ENCODE measurements at regions not wholly inside any gene's neighbourhood (a gene's known extent, or its start where the extent isn't known, plus 50 kb on each side); places are given as distances from the start of the nearest gene placed in this dataset.

- ChIA-PET POLR2A (no interaction called here), CTCF (no interaction called here)
- DNase-seq (ENCODE audit: low read depth, low spot score), result no peak
- H3K4me3 ChIP-seq (ENCODE audit: low read depth, low read length), result no peak overlapping the region
- peaks cover 57% of the 10 kb centered on the region for H3K9me3 ChIP-seq (ENCODE audit: control insufficient read depth, insufficient read depth, low read length)
- no peaks in the 10 kb centered on the region for H3K27me3 ChIP-seq (ENCODE audit: control insufficient read depth, insufficient read depth, low read length)
- H3K27ac ChIP-seq (ENCODE audit: low read depth, low read length), result no peak overlapping the region
- no peak for TF ChIP-seq CTCF (IDR thresholded peaks at IDR 0.05; ENCODE audit: low read depth, low read length)
Measured at GRCh38 chr11:70490208-70490607, 91.9 kb downstream of the CTTN start.

DNA sequence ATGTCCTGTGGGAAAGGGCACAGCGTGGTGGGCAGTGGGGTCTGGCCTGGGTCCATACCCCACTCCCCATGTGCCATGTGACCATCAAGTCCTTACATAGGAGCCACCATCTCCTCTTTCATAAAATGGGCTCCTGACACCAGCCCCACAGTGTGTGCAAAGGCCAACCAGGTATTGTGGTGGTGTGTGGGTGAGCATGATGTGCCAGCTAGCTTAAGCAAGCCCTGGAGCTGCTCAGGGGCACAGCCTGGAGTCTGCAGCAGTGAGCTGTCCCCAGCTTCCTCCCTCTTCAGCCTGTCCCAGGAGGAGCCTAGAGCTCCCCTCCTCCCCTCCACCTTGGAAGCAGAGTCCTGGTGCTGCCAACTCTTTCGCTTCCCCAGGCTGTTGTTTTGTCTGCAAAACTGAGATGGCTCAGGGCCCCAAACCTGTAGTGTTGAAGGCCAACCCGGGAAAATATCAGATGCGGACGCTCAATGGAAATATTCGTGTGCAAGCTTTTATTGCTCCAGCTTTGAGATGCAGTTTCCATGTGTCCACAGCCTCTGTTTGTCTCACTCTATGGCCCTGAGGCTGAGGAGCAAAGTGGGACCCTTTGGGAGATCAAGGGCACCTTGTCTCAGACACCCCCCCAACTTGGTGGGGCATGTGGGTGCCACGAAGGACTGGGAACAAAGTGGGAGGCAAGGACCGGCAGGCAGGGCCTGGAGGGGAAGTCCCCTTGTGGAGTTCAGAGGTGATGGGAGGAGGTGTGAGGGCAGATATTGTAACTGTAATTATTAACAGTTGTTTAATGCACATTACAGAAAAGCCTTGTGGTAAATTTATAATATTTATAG lies 92.6 kb downstream of the CTTN start:
- CTCF ChIA-PET, result no interaction called here
- H3K27ac ChIP-seq (ENCODE audit: low read depth, low read length), result no peak overlapping the region
- DNase-seq (ENCODE audit: low read depth, low spot score), result no peak
- no peak for TF ChIP-seq CTCF (IDR thresholded peaks at IDR 0.05; ENCODE audit: low read depth, low read length)
- peaks cover 5% of the 10 kb centered on the region for H3K27me3 ChIP-seq (ENCODE audit: control insufficient read depth, insufficient read depth, low read length)
- POLR2A ChIA-PET, result no interaction called here
- no peak overlapping the region for H3K4me3 ChIP-seq (ENCODE audit: low read depth, low read length)
- peaks cover 52% of the 10 kb centered on the region for H3K9me3 ChIP-seq (ENCODE audit: control insufficient read depth, insufficient read depth, low read length)

DNA sequence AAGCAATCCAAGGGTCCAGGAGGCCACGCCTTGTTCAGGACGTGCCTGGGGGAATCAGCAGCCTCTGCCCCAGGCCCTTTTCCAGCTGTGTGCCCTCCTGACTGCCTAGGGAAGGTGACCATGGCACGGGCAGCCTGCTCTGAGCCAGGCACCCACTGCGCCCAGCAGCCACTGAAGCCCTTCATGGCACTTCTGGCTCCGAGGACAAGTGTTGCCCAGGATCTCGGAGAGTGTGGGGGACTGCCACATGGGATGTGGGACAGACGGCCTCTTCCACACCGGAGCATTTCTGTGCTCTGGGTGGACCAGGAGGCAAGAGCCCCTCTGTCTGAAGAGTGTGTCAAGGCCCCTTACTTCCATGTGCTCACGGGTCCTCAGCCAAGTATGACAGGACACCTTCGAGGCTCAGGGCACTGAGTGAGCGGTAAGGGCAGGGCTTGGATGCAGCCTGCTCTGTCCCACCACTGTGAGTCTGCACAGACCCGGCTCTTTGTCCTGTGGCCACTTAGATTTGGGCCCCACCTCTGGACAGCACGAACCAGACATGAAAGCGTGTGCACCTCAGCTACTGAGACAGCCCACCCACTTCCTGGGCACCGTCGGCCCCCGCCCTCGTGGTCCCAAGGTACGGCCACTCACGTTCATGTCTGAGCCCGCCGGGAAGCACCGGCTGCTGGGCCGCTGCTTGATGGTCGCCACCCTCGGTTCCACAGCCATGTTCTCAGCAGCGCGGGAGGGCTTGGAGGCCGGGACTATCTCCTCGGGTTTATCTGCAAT lies 93.6 kb downstream of the CTTN start:
- Histone ChIP-seq H3K27me3 (ENCODE audit: control insufficient read depth, insufficient read depth, low read length) (peaks cover 9% of the 10 kb centered on the region), H3K27ac (ENCODE audit: low read depth, low read length) (no peak overlapping the region), H3K9me3 (ENCODE audit: control insufficient read depth, insufficient read depth, low read length) (peaks cover 42% of the 10 kb centered on the region), H3K4me3 (ENCODE audit: low read depth, low read length) (no peak overlapping the region)
- ChIA-PET CTCF (no interaction called here), POLR2A (no interaction called here)
- DNase-seq (ENCODE audit: low read depth, low spot score), result no peak
- TF ChIP-seq CTCF (IDR thresholded peaks at IDR 0.05; ENCODE audit: low read depth, low read length), result no peak

- DNase-seq (ENCODE audit: low read depth, low spot score), result no peak
- ChIA-PET CTCF (no interaction called here), POLR2A (no interaction called here)
- H3K9me3 ChIP-seq (ENCODE audit: control insufficient read depth, insufficient read depth, low read length), result peaks cover 34% of the 10 kb centered on the region
- no peak overlapping the region for H3K27ac ChIP-seq (ENCODE audit: low read depth, low read length)
- peaks cover 19% of the 10 kb centered on the region for H3K27me3 ChIP-seq (ENCODE audit: control insufficient read depth, insufficient read depth, low read length)
- TF ChIP-seq CTCF (IDR thresholded peaks at IDR 0.05; ENCODE audit: low read depth, low read length), result no peak
- no peak overlapping the region for H3K4me3 ChIP-seq (ENCODE audit: low read depth, low read length)
Measured at GRCh38 chr11:70493089-70493474, 94.8 kb downstream of the CTTN start.

DNA sequence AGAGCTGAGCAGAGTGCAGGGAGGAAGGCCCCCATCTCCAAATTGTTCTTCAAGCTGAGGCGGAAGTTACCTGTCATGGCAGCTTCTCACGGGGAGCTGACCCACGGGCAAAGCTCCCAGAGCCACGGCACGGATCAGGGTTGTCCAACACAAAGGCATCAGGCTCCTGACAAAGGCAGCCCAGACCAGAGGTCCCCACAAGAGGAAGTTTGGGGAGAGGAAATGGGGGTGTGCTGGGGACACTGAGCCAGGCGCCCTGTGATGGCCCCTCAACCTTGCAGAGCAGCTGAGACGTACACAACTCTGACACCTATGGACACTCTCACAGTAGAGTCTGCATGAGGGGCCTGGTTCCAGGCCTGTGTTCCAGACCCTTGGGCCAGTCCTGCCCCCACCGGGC lies 95.6 kb downstream of the CTTN start:
- ChIA-PET POLR2A (no interaction called here), CTCF (interaction anchor here (0.6 kb wide), 1 partner anchor 154 kb away, joined by 6 read pairs; no protein-coding TSS in a partner anchor)
- H3K27ac ChIP-seq (ENCODE audit: low read depth, low read length), result no peak overlapping the region
- peaks cover 28% of the 10 kb centered on the region for H3K9me3 ChIP-seq (ENCODE audit: control insufficient read depth, insufficient read depth, low read length)
- no peak for DNase-seq (ENCODE audit: low read depth, low spot score)
- H3K27me3 ChIP-seq (ENCODE audit: control insufficient read depth, insufficient read depth, low read length), result peaks cover 21% of the 10 kb centered on the region
- no peak overlapping the region for H3K4me3 ChIP-seq (ENCODE audit: low read depth, low read length)
- TF ChIP-seq CTCF (IDR thresholded peaks at IDR 0.05; ENCODE audit: low read depth, low read length), result no peak

Data from AG04450 (cell line).